NCI-H2081 (cell line): ENCODE measurements at regions not wholly inside any gene's neighbourhood (a gene's known extent, or its start where the extent isn't known, plus 50 kb on each side); places are given as distances from the start of the nearest gene placed in this dataset.
"Not testable (repeated sequence)": the region's sequence is repeated elsewhere in the genome, so short reads cannot be mapped to it uniquely, and the experiment has no call there.

ENCODE experiments used
- DNase-seq, 2 experiments: peaks; one replicate each; lab custom pipeline; 2025; lab: John Stamatoyannopoulos, UW

DNA sequence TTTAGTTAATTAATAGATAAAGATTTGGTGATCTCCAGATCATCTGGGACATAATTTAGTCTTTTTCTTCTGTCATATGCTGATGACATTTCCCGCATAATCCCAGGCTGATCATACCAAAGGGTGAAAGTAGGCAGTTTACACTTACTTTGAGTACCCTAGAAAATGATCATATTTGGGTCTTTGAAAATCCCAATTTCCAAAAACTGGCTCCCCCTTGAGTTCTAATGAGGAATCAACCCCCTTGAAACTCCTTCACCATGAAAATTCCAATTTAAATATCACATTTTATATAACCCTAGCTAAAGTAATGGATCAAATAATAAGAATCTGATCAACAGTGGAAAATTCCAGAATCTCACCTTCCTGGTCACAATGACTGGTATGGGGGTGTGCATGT lies 223.4 kb downstream of the NAF1 start:
- DNase-seq, result no peak

DNA sequence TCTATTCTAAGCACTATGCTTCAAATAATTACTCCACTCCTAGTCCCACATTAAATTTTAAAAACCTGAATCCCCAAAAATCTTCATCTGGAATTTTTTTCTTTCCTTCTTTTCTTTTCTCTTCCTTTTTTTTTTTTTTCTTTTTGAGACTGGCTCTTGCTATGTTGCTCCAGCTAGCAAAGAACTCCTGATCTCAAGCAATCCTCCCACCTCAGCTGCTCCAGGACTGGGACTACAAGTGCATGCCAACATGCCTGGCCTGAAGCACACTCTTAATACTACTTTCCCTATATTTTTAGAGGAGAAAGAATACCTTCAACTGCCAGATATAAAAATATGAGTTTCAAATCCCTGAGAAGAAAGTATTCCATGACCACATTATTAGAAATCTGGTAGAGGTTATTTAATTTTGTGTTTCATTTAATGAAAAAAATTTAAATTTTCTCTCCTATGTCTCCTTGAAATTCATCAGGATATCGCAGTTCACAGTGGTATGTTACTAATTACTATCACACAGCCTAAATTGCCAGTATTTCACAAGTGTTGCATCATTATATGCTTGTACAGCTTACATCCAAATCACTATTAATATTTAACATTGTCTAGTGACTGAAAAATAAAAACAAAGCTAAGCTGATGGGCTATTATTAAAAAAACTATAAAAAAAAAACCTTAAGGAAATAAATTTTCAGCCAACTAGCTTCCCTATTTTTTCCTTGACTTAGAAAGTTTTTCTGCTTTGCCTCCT lies 227.8 kb downstream of the NAF1 start:
- no peak for DNase-seq

DNA sequence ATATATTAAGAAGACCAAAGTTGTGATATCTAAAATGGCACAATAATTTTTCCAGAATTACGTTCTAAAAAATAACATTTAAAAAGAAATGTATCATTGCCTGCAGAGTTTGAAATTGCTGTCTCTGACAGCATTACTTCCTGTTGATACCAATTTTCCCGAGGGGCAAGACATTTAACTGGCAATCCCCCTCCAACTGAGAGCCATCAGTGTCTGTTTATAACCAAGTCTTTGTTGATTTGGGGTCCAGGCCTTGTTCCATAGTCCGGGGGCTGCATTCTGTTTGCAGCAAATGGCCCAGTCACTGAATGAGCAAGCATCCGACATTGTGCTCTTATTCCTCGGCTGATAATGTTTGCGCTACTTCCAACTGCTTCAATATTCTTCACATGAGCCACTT lies 231.5 kb downstream of the NAF1 start:
- DNase-seq, result no peak

DNA sequence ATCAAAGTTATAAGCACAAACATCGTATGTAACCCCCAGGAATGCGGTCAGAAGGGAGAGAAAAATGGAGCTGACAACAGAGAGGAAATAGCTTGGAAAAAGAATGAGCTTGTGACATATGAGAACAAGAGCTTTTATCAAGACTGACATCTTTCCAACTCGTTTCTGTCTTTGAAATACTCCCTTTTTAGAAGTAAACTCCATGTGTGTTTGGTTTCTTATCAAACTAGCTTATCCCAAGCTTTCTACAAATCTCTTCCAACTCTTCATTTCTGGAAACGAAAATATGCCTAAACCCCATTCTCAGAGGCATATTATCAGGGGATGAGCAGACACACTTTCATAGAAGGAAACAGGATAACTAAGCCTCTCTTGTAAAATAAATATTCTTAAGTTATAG lies 235.4 kb downstream of the NAF1 start:
- no peak for DNase-seq

DNA sequence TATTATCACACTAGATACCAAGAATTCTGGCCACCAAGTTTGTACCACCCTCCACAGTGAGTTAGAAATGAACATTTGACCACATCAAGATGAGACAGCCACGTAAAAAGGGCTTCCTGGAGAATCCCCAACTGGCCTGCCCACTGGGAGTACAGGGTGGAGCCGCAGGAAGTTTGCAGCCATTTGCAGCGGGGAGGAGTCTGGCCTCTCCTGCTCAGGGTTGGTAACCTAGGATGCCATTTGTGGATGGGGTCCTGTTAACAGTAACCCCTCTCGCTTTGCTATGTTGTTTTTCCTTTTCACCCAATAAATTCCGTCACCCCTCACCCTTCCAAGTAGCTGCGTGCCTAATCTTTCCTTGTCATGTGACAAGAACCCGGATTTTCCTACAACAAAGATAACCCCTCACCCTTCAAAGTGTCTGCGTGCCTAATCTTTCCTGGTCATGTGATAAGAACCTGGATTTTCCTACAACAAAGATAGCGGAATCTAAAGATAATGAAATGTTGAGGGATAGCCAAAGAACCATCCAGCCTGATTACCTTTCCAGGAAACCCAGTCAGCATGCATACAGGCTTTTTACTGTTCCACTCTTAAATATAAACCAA lies 245.4 kb downstream of the NAF1 start:
- no peak for DNase-seq

DNA sequence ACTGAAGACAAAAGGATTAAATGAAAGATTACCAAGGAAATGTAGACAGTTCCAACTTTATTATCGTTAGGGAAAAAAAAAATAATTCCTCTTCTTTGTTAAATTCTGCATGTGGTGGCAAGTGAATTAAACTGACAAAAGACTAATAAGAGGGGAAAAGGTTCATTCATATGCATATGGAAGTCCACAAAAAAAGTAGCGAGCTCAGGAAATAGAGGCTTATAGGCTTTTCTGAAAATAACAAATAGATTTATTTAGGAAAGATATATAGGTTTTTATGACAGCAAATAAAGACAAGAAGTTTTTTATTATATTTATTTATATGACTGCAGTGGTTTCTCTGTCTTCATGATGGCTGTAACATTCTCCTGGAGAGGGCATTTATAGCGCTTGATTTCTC lies 246.0 kb downstream of the NAF1 start:
- DNase-seq, result no peak

DNA sequence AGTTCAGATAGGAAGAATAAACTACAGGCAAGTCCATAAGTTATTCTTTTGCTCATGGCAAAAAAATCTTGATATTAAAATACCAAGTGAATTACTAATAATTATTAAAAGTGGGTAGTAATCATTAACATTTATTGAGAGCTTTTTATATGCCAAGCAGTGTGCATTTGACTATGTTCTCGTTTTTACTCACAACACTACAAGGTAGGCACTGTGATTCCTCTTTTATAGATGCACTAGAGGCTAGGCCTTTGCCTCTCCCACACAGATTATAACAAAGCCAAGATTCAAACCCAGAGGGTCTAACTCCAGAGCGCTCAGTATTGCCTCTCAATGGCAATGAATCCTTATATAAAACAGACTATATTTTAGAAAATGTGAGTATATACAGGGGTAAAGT lies 254.2 kb downstream of the NAF1 start:
- DNase-seq, result no peak

DNA sequence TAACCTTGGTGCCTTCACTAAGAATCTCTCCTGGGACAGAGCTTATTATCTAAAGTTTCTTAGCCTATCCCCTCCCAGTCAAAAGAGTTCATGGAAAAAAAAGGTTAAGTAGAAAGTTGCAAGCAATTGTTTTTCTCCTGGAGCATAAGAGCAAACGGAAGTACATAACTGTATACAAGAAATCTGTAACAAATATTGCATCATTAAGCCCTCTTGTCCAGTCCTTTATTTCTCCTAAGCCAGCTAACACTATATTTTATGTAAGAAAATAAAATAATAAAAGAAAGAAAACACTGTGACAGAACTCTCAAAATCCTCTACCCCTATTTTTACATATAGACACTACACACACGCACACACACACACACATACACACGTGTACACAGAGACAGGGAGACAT lies 255.3 kb downstream of the NAF1 start:
- DNase-seq, result no peak

DNA sequence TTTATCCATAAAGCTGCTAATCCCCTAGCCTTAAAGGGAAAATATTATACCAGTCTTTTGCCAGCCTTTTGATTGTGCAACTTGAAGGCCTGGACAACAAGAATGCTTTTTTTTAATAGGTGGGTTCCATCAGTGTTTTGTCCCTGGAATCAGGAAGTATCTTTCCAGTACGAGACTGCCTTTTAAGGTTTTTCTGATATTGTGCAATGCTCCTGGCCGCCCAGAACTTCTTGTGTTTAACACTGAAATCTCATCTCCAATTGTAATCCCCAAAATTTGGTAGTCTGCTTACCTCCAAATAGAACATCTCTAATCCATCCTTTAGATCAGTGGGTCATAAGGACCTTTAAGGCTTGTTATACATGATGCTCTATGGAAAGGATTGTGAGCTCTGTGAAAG lies 256.7 kb downstream of the NAF1 start:
- no peak for DNase-seq

DNA sequence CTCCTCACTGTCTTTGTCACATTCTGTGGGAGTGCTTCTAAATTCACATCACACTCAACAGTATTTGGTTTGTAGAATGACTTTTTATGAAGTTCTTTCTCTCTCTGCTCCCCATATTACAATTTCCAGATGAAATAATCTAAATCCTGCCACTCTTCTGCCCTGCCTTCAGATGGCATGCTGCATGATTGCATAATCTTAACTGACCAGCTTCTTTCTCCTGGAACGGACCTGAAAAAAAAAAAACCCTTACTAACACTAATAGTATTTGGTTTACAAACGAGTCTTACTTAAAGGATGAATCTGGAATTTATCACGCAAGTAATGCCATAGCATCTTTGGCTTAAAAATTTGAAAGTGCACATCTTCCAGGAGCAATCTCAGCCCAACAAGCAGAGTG lies 272.3 kb downstream of the NAF1 start:
- no peak for DNase-seq

DNA sequence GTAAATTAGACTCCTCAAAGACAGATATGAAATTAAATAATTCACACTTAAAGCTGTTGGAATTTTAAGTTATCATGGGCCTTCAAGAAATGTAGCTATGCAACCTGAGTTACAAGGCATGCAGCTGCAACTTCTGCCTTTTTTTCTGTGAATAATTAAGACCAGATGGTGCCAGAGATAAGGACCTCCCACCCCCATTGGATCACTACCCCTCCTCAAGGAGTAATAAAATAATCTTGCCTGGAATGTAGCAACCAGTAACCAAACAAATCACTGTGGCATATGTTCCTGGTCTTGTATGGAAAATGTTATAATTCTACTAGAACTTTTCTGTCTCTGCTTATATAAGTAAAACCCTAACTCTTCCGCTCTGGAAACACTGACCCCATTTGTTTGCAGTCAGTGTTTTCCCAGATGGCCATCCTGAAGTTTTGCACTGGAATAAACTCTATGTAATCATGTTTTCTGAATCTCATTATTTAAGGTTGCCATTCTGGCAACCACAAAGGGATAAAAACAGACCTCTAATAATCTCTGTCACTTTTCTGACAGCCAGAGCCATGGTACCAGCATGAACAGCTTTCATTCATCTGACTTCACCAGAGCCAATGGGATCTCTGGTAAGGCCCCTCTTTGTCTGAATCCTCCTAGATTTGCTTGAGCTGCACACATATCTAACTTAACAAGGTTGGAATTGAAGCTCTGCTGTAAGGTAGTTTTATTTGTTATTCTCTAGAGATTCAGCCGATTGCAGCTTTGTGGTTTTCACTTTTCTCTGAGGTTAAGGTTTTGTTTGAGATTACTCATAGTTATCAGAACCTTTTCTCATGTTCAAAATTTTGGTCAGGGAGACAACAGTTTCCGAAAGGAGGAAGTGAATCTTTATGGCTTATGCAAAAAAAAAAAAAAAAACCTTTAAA lies 274.6 kb downstream of the NAF1 start:
- DNase-seq, result no peak

DNA sequence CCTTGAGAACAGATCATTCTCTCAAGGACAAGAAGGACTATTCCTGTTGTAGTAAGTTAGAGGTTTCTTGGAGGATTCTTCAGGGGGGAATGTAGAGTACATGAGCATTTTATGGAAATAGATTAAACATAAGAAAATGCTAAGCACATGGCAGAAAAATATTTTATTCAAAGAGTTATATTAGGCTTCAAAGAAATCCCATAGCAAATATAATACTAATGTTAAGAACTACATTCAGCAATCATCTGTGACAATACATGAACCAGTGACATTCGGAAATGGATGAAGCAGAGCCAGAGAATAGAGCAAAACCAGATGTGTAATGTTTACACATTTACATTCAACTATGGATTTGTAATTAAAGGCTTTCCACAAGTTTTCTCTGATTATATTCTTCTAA lies 288.6 kb downstream of the NAF1 start:
- no peak for DNase-seq

DNA sequence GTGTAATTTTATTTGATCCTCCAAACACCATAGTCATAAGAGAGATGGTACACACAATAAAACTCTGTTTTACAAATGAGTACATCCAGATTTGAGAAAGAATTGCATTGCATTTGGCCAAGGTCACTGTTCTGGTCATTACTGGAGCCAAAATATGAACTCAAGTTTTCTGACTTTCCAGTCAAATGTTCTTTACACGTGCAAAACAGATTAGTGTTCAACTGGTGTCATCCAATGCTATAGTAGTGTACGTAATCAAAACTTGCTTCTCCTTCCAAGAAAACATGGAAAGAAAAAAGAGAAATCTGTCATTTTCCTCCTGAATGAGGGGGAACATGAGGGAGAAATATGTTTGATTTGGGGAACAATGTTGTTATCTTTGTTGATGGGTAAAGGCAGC lies 291.9 kb downstream of the NAF1 start:
- no peak for DNase-seq

DNA sequence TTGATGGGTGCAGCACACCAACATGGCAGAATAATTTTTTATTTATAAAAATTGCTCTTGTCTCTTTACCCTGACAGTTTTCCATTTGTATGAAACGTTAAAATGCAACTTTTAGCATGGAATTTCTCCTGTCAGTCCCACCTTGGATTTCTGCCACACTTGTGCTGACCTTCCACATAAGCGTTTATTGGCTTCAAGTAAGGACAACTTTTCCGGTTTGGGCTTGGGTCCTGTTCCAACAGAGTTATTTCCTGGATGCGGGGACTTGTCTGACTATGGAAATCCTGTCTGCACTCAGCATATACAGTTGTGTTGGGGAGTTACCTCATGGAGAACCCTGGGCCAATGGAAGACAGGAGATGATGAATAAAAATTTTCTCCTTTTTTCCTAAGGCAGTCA lies 294.7 kb downstream of the NAF1 start:
- no peak for DNase-seq

DNA sequence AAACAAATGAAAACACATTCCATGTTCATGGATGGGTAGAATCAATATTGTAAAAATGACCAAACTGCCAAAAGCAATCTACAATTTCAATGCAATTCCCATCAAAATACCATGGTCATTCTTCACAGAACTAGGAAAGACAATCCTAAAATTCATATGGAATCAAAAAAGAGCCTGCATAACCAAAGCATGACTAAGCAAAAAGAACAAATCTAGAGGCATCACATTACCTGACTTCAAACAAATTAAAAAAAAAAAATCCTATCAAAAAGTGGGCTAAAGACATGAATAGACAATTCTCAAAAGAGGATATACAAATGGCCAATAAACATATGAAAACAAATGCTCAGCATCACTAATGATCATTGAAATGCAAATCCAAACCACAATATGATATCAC lies 297.5 kb downstream of the NAF1 start:
- no peak for DNase-seq

DNA sequence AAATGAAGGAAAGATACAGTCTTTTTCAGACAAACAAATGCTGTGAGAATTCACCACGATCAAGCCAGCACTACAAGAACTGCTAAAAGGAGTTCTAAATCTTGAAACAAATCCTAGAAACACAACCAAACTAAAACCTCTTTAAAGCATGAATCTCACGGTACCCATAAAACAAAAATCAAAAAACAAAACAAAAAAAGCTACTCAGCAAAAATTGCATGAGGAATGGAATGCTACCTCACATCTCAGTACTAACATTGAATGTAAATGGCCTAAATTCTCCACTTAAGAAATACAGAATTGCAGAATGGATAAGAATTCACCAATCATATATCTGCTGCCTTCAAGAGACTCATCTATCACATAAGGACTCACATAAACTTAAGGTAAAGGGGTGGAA lies 300.1 kb downstream of the NAF1 start:
- no peak for DNase-seq

DNA sequence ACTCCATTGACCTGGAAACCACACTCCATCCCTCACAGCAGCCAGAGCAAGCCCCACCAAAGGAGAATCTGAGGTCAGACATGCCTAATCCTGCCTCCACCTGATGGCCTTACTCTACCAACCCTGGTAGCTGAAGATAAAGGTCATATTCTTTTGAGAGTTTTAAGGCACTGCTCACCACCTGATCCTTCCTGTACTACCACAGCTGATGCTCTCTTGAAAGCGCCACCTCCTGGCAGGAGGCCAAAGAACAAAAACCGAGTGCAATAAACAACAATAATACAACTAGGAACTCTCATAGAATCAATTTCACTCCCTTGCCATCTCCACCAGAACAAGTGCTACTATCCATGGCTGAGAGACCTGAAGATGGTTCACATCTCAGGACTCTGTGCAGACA lies 301.6 kb downstream of the NAF1 start:
- DNase-seq, result no peak

DNA sequence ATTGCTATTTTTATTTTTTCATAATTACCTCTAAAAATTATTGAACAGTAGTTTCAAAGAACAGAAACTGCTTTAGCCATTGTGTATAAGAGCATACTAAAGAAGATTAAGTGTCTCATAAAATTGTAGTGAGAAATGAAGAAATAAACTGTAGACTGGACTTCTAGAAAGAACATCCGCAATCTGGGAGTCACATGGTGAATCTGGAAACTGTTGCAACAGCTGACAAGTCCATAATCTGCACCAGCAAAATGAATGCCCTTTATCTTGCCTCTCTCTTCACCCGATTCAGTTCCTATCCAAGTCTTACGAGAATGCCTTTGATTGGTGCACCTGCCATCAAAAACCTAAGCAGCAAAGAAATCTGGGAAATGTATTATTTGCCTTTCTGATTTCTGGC lies 312.9 kb downstream of the NAF1 start:
- DNase-seq, result no peak

DNA sequence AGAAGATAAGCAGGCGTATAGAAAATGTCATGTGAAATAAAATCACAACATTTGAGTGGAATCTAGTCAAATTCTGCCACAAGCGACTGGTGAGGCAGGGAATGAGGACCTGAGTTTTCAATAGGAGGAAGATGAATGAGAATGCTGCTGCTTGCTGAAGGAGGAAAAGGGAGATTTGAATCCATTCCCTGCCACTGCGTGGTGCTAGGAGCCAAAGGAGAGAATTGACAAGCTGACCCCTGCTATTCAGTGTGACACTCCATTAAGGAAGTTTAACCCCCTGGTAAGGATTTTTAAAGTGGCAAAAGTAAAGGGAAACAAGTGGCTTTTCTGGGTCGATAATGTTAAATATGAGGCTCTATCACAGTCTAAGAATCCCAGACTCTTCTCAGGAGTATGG lies 314.0 kb downstream of the NAF1 start:
- no peak for DNase-seq

DNA sequence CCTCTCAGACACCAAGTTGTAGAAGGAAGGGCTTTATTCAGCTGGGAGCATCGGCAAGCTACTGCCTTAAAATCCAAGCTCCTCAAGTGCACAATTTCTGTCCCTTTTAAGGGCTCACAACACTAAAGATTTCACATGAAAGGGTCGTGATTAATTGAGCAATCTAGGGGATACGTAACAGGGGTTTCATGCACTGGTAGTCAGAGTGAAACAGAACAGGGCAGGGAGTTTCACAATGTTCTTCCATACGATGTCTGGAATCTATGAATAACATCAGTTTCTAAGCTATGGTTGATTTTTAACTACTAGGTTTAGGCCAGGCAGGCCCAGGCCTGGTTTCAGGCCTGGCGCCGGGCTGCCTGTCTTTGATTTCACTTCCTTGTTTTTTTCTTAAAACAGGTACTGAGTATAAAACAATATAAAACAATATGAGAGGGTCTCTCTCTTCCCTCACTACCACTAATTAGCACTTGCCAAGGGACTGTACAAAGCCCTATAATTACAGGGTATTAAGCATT lies 315.4 kb downstream of the NAF1 start:
- DNase-seq, result not testable (repeated sequence)

DNA sequence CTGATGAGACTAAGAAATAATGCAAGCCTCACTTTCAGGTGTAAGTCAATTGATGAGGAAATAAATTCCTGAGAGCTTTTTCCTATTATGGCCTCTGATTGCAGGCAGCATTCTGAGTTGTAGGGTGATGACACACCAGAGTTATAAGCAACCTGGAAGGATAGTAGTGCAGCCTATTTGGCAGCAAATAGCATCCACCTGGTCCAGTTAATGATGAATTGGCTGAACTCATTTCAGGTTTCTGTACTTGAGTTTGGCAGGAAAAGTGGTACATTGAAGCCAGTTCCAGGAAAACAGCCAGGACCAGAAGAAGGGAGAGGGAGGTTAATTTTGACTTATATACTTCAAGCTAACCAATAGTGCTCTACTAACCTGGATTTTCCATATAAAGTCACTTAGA lies 316.8 kb downstream of the NAF1 start:
- DNase-seq, result peak in 1 of 2 experiments; percentile 59

DNA sequence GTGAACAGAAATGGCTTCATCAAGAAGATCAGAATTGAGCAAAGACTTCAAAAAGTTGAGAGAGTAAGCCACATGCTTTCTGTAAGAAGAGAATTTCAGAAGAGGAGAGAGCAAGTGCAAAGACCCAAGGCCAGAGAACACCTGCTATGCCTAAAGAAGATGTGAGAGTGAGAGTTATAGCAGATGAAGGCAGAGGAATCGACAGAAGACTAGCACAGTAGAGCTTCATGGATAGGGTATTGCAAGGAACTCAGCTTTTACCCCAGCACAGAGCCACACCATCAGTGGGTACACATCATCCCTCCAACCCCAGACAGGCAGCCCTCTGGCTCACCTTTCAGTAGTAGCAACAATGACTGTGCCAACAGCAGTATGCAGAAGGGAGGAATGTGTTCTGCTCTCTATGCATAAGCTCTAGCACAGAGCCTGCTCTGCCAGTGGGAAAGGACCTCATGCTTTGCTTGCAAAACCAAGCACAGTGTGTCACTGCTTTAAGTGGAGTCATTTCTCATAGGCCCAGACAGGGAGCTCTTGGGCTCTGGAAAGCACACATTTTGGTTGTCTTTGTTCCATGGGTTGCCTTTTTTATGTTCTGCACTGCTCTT lies 318.6 kb downstream of the NAF1 start:
- no peak for DNase-seq
